ENCODE measurements at regions not wholly inside any gene's neighbourhood (a gene's known extent, or its start where the extent isn't known, plus 50 kb on each side); places are given as distances from the start of the nearest gene placed in this dataset.

GRCh38 chr14:36390718-36391117 is 70.3 kb upstream of the MBIP start:
- Histone ChIP-seq H3K9me3 (ENCODE audit: control insufficient read depth, insufficient read depth, low read depth, low read length) (no peaks in the 10 kb centered on the region), H3K27ac (ENCODE audit: insufficient read depth, low read length) (no peak overlapping the region), H3K36me3 (ENCODE audit: control insufficient read depth, insufficient read depth, low read length) (no peaks in the 10 kb centered on the region), H3K4me2 (ENCODE audit: extremely low read depth, insufficient read depth, low read length) (no peak overlapping the region), H3K4me3 (replicated peaks in 1 of 4; ENCODE audit: control extremely low read depth in 1 of 4, insufficient read depth in 1 of 4, low read depth in 3 of 4, low read length in 4 of 4) (no peak overlapping the region), H2AFZ (ENCODE audit: low read length) (no peak overlapping the region), H3K79me2 (ENCODE audit: control insufficient read depth, insufficient read depth, low read length) (no peaks in the 10 kb centered on the region), H4K20me1 (ENCODE audit: control insufficient read depth, extremely low read depth, insufficient read depth, low read length) (no peaks in the 10 kb centered on the region), H3K9ac (ENCODE audit: insufficient read depth, low read length) (no peak overlapping the region), H3K27me3 (ENCODE audit: control insufficient read depth, insufficient read depth, low read length) (no peaks in the 10 kb centered on the region), H3K4me1 (ENCODE audit: control insufficient read depth, extremely low read depth, insufficient read depth, low read length) (no peaks in the 10 kb centered on the region)
- TF ChIP-seq EZH2 (IDR thresholded peaks at IDR 0.05; ENCODE audit: low read length, missing control alignments): no peak
- TF ChIP-seq, protein P1, sequence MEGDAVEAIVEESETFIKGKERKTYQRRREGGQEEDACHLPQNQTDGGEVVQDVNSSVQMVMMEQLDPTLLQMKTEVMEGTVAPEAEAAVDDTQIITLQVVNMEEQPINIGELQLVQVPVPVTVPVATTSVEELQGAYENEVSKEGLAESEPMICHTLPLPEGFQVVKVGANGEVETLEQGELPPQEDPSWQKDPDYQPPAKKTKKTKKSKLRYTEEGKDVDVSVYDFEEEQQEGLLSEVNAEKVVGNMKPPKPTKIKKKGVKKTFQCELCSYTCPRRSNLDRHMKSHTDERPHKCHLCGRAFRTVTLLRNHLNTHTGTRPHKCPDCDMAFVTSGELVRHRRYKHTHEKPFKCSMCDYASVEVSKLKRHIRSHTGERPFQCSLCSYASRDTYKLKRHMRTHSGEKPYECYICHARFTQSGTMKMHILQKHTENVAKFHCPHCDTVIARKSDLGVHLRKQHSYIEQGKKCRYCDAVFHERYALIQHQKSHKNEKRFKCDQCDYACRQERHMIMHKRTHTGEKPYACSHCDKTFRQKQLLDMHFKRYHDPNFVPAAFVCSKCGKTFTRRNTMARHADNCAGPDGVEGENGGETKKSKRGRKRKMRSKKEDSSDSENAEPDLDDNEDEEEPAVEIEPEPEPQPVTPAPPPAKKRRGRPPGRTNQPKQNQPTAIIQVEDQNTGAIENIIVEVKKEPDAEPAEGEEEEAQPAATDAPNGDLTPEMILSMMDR (conservative IDR thresholded peaks at IDR 0.05 in 1 of 2, IDR thresholded peaks at IDR 0.05 in 1 of 2; ENCODE audit: low read depth in 1 of 2, low read length in 2 of 2): no peak
- no peak for DNase-seq (ENCODE audit: low read depth in 2 of 2)

DNA sequence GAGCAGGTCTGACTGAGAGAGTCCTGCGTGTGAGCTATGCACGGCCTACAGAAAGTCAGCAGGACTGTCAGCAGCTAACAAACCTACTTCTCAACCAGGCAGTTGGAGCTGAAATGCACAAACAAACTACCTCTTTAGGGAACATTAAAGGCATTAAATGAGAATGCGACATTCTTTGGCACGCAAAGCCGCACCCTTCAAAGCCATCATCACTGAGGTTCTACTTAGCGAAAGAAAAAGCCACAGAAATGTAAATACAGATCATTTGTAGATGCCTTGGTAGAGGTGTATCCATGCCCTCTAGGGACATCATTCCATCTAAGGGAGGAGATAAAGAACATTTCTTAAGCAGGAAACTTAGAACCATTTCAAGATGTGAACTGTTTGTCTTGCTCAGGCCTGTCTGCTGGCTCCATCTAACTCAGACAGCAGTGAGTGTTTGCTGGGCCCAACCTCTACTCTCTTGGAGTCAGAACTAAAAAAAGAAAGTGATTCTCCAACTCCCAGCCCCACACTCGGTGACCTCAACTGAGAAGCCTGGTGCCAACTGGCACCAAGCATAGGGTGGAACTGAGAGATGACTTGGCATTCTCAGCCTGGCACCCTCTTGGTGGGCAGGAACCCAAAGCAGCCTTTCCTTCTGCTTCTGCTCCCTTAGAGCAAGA is 63.5 kb upstream of the MBIP start:
- no peaks in the 10 kb centered on the region for H3K4me1 ChIP-seq (ENCODE audit: control insufficient read depth, extremely low read depth, insufficient read depth, low read length)
- H3K36me3 ChIP-seq (ENCODE audit: control insufficient read depth, insufficient read depth, low read length): no peaks in the 10 kb centered on the region
- H2AFZ ChIP-seq (ENCODE audit: low read length): no peak overlapping the region
- H3K9me3 ChIP-seq (ENCODE audit: control insufficient read depth, insufficient read depth, low read depth, low read length): no peaks in the 10 kb centered on the region
- TF ChIP-seq EZH2 (IDR thresholded peaks at IDR 0.05; ENCODE audit: low read length, missing control alignments): no peak
- TF ChIP-seq, protein P1 (conservative IDR thresholded peaks at IDR 0.05 in 1 of 2, IDR thresholded peaks at IDR 0.05 in 1 of 2; ENCODE audit: low read depth in 1 of 2, low read length in 2 of 2): no peak
- H3K4me3 ChIP-seq (replicated peaks in 1 of 4; ENCODE audit: control extremely low read depth in 1 of 4, insufficient read depth in 1 of 4, low read depth in 3 of 4, low read length in 4 of 4): no peak overlapping the region
- no peaks in the 10 kb centered on the region for H4K20me1 ChIP-seq (ENCODE audit: control insufficient read depth, extremely low read depth, insufficient read depth, low read length)
- no peak overlapping the region for H3K27ac ChIP-seq (ENCODE audit: insufficient read depth, low read length)
- DNase-seq (ENCODE audit: low read depth in 2 of 2): no peak
- H3K4me2 ChIP-seq (ENCODE audit: extremely low read depth, insufficient read depth, low read length): no peak overlapping the region
- H3K79me2 ChIP-seq (ENCODE audit: control insufficient read depth, insufficient read depth, low read length): no peaks in the 10 kb centered on the region
- H3K27me3 ChIP-seq (ENCODE audit: control insufficient read depth, insufficient read depth, low read length): no peaks in the 10 kb centered on the region
- H3K9ac ChIP-seq (ENCODE audit: insufficient read depth, low read length): no peak overlapping the region

DNA sequence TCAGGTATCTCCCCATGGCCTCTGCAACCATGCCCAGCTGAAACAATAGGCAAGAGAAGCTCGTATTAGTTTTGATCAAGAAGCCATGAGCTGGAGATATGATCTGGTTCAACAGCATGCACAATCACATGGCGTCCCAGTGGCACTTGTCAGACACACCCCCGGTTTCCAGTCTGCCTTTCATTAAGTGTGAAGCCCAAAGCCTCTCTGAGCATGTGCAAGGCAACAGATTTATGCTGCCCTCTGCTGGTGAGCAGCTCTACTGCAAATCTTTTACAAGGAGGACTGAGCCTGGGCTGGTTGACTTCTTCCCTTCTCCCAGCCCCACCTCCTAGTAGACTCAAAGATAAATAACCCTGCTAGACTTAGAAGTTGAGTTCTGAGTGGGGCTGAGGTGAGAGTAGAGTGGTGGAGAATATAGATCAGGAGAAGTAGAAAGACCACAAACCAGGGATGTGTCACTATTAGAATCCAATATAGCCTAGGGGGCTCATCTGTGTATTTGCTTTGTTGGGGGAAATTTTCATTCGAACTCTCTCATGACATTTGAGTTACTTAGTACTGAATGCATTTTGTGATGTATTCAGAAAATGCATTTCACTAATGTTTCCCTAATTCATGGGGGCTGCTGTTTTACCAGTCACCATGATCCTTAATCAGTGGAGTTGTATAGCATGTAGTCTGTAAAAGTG is 53.7 kb upstream of the MBIP start:
- Histone ChIP-seq H2AFZ (ENCODE audit: low read length) (no peak overlapping the region), H3K4me2 (ENCODE audit: extremely low read depth, insufficient read depth, low read length) (no peak overlapping the region), H3K27me3 (ENCODE audit: control insufficient read depth, insufficient read depth, low read length) (no peaks in the 10 kb centered on the region), H3K9me3 (ENCODE audit: control insufficient read depth, insufficient read depth, low read depth, low read length) (no peaks in the 10 kb centered on the region), H3K36me3 (ENCODE audit: control insufficient read depth, insufficient read depth, low read length) (no peaks in the 10 kb centered on the region), H3K27ac (ENCODE audit: insufficient read depth, low read length) (no peak overlapping the region), H3K9ac (ENCODE audit: insufficient read depth, low read length) (no peak overlapping the region), H4K20me1 (ENCODE audit: control insufficient read depth, extremely low read depth, insufficient read depth, low read length) (no peaks in the 10 kb centered on the region), H3K79me2 (ENCODE audit: control insufficient read depth, insufficient read depth, low read length) (no peaks in the 10 kb centered on the region), H3K4me3 (replicated peaks in 1 of 4; ENCODE audit: control extremely low read depth in 1 of 4, insufficient read depth in 1 of 4, low read depth in 3 of 4, low read length in 4 of 4) (no peak overlapping the region), H3K4me1 (ENCODE audit: control insufficient read depth, extremely low read depth, insufficient read depth, low read length) (no peaks in the 10 kb centered on the region)
- no peak for TF ChIP-seq EZH2 (IDR thresholded peaks at IDR 0.05; ENCODE audit: low read length, missing control alignments)
- TF ChIP-seq, protein P1 (conservative IDR thresholded peaks at IDR 0.05 in 1 of 2, IDR thresholded peaks at IDR 0.05 in 1 of 2; ENCODE audit: low read depth in 1 of 2, low read length in 2 of 2): peak; percentile 93
- DNase-seq (ENCODE audit: low read depth in 2 of 2): peak; percentile 60 to 79
